GM12891 (cell line): ENCODE measurements at regions not wholly inside any gene's neighbourhood (a gene's known extent, or its start where the extent isn't known, plus 50 kb on each side); places are given as distances from the start of the nearest gene placed in this dataset.
"Not testable (repeated sequence)": the region's sequence is repeated elsewhere in the genome, so short reads cannot be mapped to it uniquely, and the experiment has no call there.

Experiments
- DNase-seq: peaks from one replicate; pipeline ENCODE4 v3.0.0; 2011; ENCODE audit warnings: low spot score; ENCODE audit not compliant: insufficient read length
- FAIRE-seq: peaks from 2 replicates; lab custom pipeline; 2011; peaks lifted over from hg19 to GRCh38; lab: Jason Lieb, UNC
- PAX5 ChIP-seq: IDR thresholded peaks from 2 replicates; pipeline ENCODE4 v1.6.1; 2011; ENCODE audit warnings: low read length, moderate library complexity, mild to moderate bottlenecking; ENCODE audit not compliant: insufficient read depth, severe bottlenecking
- POLR2A ChIP-seq: IDR thresholded peaks from 2 replicates; pipeline ENCODE4 v1.6.1; 2011; ENCODE audit warnings: low read depth, low read length, control low read depth
- POLR2AphosphoS5 ChIP-seq: IDR thresholded peaks from 2 replicates; pipeline ENCODE4 v1.6.1; 2011; ENCODE audit warnings: low read depth, low read length, control low read depth
- POU2F2 ChIP-seq: IDR thresholded peaks from 2 replicates; pipeline ENCODE4 v1.6.1; 2011; ENCODE audit warnings: low read depth, mild to moderate bottlenecking, control low read depth, low read length, moderate library complexity
- SPI1 ChIP-seq: IDR thresholded peaks from 2 replicates; pipeline ENCODE4 v1.6.1; 2011; ENCODE audit warnings: low read depth, low read length, control low read depth
- TAF1 ChIP-seq: IDR thresholded peaks from 2 replicates; pipeline ENCODE4 v1.6.1; 2011; ENCODE audit warnings: low read depth, low read length, control low read depth

- FAIRE-seq: no peak
- no peak for DNase-seq
- TF ChIP-seq SPI1: no peak
- TF ChIP-seq POU2F2: no peak
- no peak for TF ChIP-seq TAF1
- no peak for TF ChIP-seq POLR2A
- no peak for TF ChIP-seq POLR2AphosphoS5
- no peak for TF ChIP-seq PAX5
These were observed 50.3 kb downstream of the RBFOX3 start for GRCh38 chr17:79560527-79560926.

GRCh38 chr17:79559111-79559887, 51.6 kb downstream of the RBFOX3 start:
- FAIRE-seq (no peak), DNase-seq (no peak)
- no peak for TF ChIP-seq POLR2A
- TF ChIP-seq SPI1: no peak
- TF ChIP-seq PAX5: no peak
- no peak for TF ChIP-seq TAF1
- TF ChIP-seq POU2F2: no peak
- no peak for TF ChIP-seq POLR2AphosphoS5

GRCh38 chr17:79558091-79558900, 52.6 kb downstream of the RBFOX3 start:
- FAIRE-seq (no peak), DNase-seq (no peak)
- TF ChIP-seq POLR2A: no peak
- no peak for TF ChIP-seq SPI1
- no peak for TF ChIP-seq POLR2AphosphoS5
- TF ChIP-seq PAX5: no peak
- no peak for TF ChIP-seq POU2F2
- TF ChIP-seq TAF1: no peak

- TF ChIP-seq TAF1 (no peak), POU2F2 (no peak), POLR2A (no peak), SPI1 (no peak), POLR2AphosphoS5 (no peak), PAX5 (no peak)
- FAIRE-seq: no peak
These were observed 53.4 kb downstream of the RBFOX3 start for GRCh38 chr17:79557276-79558090.

GRCh38 chr17:79556271-79556670, 54.6 kb downstream of the RBFOX3 start:
- no peak for TF ChIP-seq TAF1
- no peak for TF ChIP-seq POLR2AphosphoS5
- no peak for TF ChIP-seq SPI1
- no peak for TF ChIP-seq POU2F2
- no peak for TF ChIP-seq POLR2A
- TF ChIP-seq PAX5: no peak
- FAIRE-seq: no peak
- DNase-seq: no peak

More at GRCh38 chr17:79557276-79558090, 53.4 kb downstream of the RBFOX3 start:
- no peak for DNase-seq

- no peak for DNase-seq
- no peak for FAIRE-seq
- no peak for TF ChIP-seq PAX5
- no peak for TF ChIP-seq TAF1
- TF ChIP-seq POLR2A: no peak
- TF ChIP-seq SPI1: no peak
- no peak for TF ChIP-seq POU2F2
- no peak for TF ChIP-seq POLR2AphosphoS5
These were observed 55.3 kb downstream of the RBFOX3 start for GRCh38 chr17:79555543-79555942.

GRCh38 chr17:79554346-79554745, 56.5 kb downstream of the RBFOX3 start:
- DNase-seq, FAIRE-seq: not testable (repeated sequence)

GRCh38 chr17:79552824-79553223, 58.0 kb downstream of the RBFOX3 start:
- FAIRE-seq (no peak), DNase-seq (no peak)
- TF ChIP-seq POLR2A: no peak
- no peak for TF ChIP-seq PAX5
- no peak for TF ChIP-seq SPI1
- TF ChIP-seq TAF1: no peak
- no peak for TF ChIP-seq POU2F2
- TF ChIP-seq POLR2AphosphoS5: no peak

- FAIRE-seq: no peak
These were observed 58.4 kb downstream of the RBFOX3 start for GRCh38 chr17:79552405-79552804.

More at GRCh38 chr17:79552405-79552804, 58.4 kb downstream of the RBFOX3 start:
- TF ChIP-seq PAX5 (no peak), POLR2AphosphoS5 (no peak), SPI1 (no peak), POLR2A (no peak), POU2F2 (no peak), TAF1 (no peak)
- DNase-seq: no peak
